ENCODE measurements at regions not wholly inside any gene's neighbourhood (a gene's known extent, or its start where the extent isn't known, plus 50 kb on each side); places are given as distances from the start of the nearest gene placed in this dataset.

DNA sequence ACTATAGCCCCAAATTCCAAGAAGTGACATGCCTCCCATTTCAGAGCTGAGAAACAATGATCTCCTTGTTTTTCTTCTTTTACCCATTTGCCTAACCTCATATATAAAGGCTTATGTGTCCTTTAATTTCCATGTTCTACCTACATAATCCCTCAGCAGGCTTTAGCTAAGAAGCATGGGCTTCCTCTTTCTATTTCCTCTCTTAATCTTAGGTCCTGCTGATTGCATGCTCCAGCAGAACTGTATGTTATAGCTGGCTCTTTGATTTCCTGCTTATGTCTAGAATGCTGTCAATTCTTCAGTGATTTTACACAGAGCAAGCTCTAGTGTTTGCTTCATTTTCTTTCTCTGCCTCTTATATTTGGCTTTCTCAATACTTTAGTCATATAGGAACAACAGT is 151.7 kb upstream of the COX10 start:
- TF ChIP-seq, protein P1, sequence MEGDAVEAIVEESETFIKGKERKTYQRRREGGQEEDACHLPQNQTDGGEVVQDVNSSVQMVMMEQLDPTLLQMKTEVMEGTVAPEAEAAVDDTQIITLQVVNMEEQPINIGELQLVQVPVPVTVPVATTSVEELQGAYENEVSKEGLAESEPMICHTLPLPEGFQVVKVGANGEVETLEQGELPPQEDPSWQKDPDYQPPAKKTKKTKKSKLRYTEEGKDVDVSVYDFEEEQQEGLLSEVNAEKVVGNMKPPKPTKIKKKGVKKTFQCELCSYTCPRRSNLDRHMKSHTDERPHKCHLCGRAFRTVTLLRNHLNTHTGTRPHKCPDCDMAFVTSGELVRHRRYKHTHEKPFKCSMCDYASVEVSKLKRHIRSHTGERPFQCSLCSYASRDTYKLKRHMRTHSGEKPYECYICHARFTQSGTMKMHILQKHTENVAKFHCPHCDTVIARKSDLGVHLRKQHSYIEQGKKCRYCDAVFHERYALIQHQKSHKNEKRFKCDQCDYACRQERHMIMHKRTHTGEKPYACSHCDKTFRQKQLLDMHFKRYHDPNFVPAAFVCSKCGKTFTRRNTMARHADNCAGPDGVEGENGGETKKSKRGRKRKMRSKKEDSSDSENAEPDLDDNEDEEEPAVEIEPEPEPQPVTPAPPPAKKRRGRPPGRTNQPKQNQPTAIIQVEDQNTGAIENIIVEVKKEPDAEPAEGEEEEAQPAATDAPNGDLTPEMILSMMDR (IDR thresholded peaks at IDR 0.05): no peak
- TF ChIP-seq POLR2A (IDR thresholded peaks at IDR 0.05): no peak

Data from thyroid gland (tissue), 4 donors.